GM23248 (cell line): ENCODE measurements at regions not wholly inside any gene's neighbourhood (a gene's known extent, or its start where the extent isn't known, plus 50 kb on each side); places are given as distances from the start of the nearest gene placed in this dataset.

Source experiments
- DNase-seq: peaks from one replicate; pipeline ENCODE4 v3.0.0-alpha.2; 2015
- H2AFZ ChIP-seq: fragments of 200-600 bp; sonication (generic); 2 replicates; pipeline ENCODE4 v1.6.1; 2016; ENCODE audit warnings: antibody characterized with exemption
- H3F3A ChIP-seq: fragments of 200-600 bp; sonication (generic); 2 replicates; pipeline ENCODE4 v1.6.1; 2016; ENCODE audit warnings: mild to moderate bottlenecking, antibody characterized with exemption, mixed run types; ENCODE audit not compliant: insufficient read depth
- H3K27ac ChIP-seq: fragments of 200-600 bp; sonication (generic); 2 replicates; pipeline ENCODE4 v1.5.1; 2016; ENCODE audit warnings: mild to moderate bottlenecking
- H3K27me3 ChIP-seq: fragments of 200-600 bp; sonication (generic); replicated peaks from 2 replicates; pipeline ENCODE4 v1.6.1; 2016; ENCODE audit warnings: mild to moderate bottlenecking; ENCODE audit not compliant: insufficient read depth
- H3K36me3 ChIP-seq: fragments of 200-600 bp; sonication (generic); 2 replicates; pipeline ENCODE4 v1.6.1; 2016; ENCODE audit warnings: low read depth, mild to moderate bottlenecking
- H3K4me1 ChIP-seq: fragments of 200-600 bp; sonication (generic); 2 replicates; pipeline ENCODE4 v1.6.1; 2016; ENCODE audit warnings: mild to moderate bottlenecking; ENCODE audit not compliant: insufficient read depth
- H3K4me2 ChIP-seq: fragments of 200-600 bp; sonication (generic); one replicate; pipeline ENCODE4 v1.6.1; 2016; ENCODE audit warnings: mild to moderate bottlenecking; ENCODE audit not compliant: unreplicated experiment
- H3K4me3 ChIP-seq: fragments of 200-600 bp; sonication (generic); 2 replicates; pipeline ENCODE4 v1.5.1; 2016; ENCODE audit warnings: mild to moderate bottlenecking
- H3K79me2 ChIP-seq: fragments of 200-600 bp; sonication (generic); 2 replicates; pipeline ENCODE4 v1.6.1; 2016; ENCODE audit warnings: mild to moderate bottlenecking; ENCODE audit not compliant: insufficient read depth
- H3K9ac ChIP-seq: fragments of 200-600 bp; sonication (generic); 2 replicates; pipeline ENCODE4 v1.6.1; 2016; ENCODE audit warnings: mild to moderate bottlenecking
- H3K9me2 ChIP-seq: fragments of 200-600 bp; sonication (generic); 2 replicates; pipeline ENCODE4 v1.6.1; 2016; ENCODE audit warnings: mixed run types, mild to moderate bottlenecking, moderate library complexity; ENCODE audit not compliant: insufficient read depth
- H3K9me3 ChIP-seq: fragments of 200-600 bp; sonication (generic); one replicate; pipeline ENCODE4 v1.6.1; 2017; ENCODE audit warnings: low read depth
- H4K20me1 ChIP-seq: fragments of 200-600 bp; sonication (generic); 2 replicates; pipeline ENCODE4 v1.6.0; 2016; ENCODE audit not compliant: insufficient read depth
- EZH2 ChIP-seq: fragments of 200-600 bp; sonication (generic); IDR thresholded peaks from 2 replicates; pipeline ENCODE4 v1.6.1; 2018; ENCODE audit warnings: antibody characterized with exemption, mild to moderate bottlenecking; ENCODE audit not compliant: insufficient read depth, poor library complexity, severe bottlenecking
- EZH2phosphoT487 ChIP-seq: fragments of 200-600 bp; sonication (generic); IDR thresholded peaks from 2 replicates; pipeline ENCODE4 v1.6.1; 2018; ENCODE audit warnings: antibody characterized with exemption, moderate library complexity, mild to moderate bottlenecking, low read depth; ENCODE audit not compliant: insufficient read depth
- WGBS, 2 experiments: methylation state at CpG; one replicate each; pipeline ENCODE4 v1.1.6; 2015 to 2017; ENCODE audit warnings: low lambda C conversion rate in 2 of 2, low coverage in 1 of 2; ENCODE audit errors: missing lambda C conversion rate in 2 of 2; 5-methylcytosine and 5-hydroxymethylcytosine counted together
- in situ Hi-C: fragments of 300-500 bp; cut with MboI; formaldehyde crosslinking; loops from 2 replicates; pipeline ENCODE4 v1.15.0; 2020

DNA sequence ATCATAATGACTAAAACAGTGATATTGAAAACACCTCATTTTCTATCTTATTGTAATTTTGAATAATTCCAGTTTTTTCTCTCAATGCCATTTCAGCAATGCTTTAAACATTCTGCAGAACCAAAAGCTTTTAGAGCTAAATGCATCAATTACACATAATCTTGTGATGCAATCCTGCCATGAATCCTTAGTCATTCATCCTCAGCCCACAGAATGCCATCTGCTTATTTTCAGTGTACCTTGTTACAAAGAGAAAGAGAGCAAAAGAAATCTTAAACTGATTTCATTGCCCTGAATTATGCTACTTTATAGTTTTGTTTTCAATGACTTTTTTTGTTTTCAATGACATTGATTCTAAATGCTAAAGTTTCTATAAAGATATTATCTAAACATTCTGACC is 1234.8 kb upstream of the C9orf72 start:
- in situ Hi-C loops, result no loop called here
- Histone ChIP-seq H3K4me3 (no peak overlapping the region), H2AFZ (no peak overlapping the region), H3F3A (no peaks in the 10 kb centered on the region), H3K9me2 (no peaks in the 10 kb centered on the region), H3K36me3 (no peaks in the 10 kb centered on the region), H3K9ac (no peak overlapping the region), H4K20me1 (no peaks in the 10 kb centered on the region), H3K79me2 (no peaks in the 10 kb centered on the region), H3K4me2 (no peak overlapping the region), H3K4me1 (no peaks in the 10 kb centered on the region), H3K9me3 (no peaks in the 10 kb centered on the region), H3K27ac (no peak overlapping the region), H3K27me3 (no peaks in the 10 kb centered on the region)
- no peak for TF ChIP-seq EZH2phosphoT487
- no peak for TF ChIP-seq EZH2
- DNase-seq, result no peak

DNA sequence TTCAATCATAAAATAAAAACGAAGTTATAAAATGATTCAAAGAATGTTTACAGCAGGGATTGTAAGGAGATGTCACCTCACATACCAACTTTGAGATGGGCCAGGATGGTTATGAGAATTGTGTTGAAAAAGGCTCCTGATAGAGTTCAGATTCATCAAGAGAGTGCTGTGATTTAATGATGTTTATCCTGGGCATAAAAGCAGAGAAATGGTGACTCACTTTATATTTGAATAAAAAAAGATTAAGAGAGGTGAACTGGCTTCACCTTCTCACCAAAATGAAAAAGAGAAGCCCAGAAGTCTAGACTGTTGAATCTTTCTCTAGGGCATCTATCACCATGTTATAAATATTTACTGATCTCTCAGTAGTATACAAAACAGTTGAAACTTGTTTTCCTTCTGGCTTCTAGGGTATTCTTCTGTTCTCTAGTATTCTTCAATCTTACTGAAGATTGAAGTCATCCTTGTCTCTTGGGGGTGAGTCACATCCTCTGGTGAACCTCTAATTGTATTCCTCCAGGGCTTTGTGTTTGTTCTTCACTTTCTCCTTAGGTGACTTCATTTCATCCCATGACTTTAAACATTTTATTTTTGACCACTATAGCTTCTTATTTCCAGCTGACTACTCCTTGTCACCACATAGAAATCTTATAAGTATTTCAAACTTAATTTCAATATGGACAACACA is 1237.3 kb upstream of the C9orf72 start:
- Histone ChIP-seq H3K4me1 (no peaks in the 10 kb centered on the region), H3K36me3 (no peaks in the 10 kb centered on the region), H2AFZ (no peak overlapping the region), H3F3A (no peaks in the 10 kb centered on the region), H3K9me2 (no peaks in the 10 kb centered on the region), H4K20me1 (no peaks in the 10 kb centered on the region), H3K4me2 (no peak overlapping the region), H3K79me2 (no peaks in the 10 kb centered on the region), H3K9me3 (no peaks in the 10 kb centered on the region), H3K4me3 (no peak overlapping the region), H3K9ac (no peak overlapping the region), H3K27me3 (no peaks in the 10 kb centered on the region), H3K27ac (no peak overlapping the region)
- in situ Hi-C loops, result no loop called here
- DNase-seq, result no peak
- WGBS, 2 experiments, result 0 to 2% methylated on average over 1 of the region's 1 CpG
- TF ChIP-seq EZH2 (no peak), EZH2phosphoT487 (no peak)

DNA sequence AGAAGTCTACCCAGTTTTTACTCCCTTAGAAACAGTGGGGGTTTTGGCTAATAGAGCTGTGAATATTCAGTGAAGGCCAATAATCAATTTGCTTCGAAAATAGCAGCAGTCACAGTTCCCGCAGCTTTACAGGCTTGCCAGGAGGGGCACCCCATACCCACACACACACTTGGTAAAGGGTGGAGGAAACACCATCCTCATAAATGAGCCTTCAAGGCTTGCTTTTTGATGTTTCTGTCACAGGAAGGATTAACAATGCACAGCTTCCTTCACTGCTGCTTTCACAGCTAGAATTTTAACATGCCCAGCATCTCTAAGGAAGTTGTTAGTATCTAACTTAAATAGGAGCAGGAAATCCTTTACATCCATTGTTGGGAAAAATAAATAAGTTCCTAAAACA is 1247.5 kb upstream of the C9orf72 start:
- no peak for DNase-seq
- 21 to 39% methylated on average over 2 of the region's 2 CpGs for WGBS, 2 experiments
- TF ChIP-seq EZH2, result no peak
- TF ChIP-seq EZH2phosphoT487, result no peak
- H3K9me3 ChIP-seq, result no peaks in the 10 kb centered on the region
- H3K36me3 ChIP-seq, result no peaks in the 10 kb centered on the region
- H2AFZ ChIP-seq, result no peak overlapping the region
- no peak overlapping the region for H3K4me3 ChIP-seq
- no peaks in the 10 kb centered on the region for H3K79me2 ChIP-seq
- no peak overlapping the region for H3K4me2 ChIP-seq
- H3F3A ChIP-seq, result no peaks in the 10 kb centered on the region
- in situ Hi-C loops, result no loop called here
- H3K4me1 ChIP-seq, result no peaks in the 10 kb centered on the region
- no peak overlapping the region for H3K27ac ChIP-seq
- no peaks in the 10 kb centered on the region for H3K27me3 ChIP-seq
- no peaks in the 10 kb centered on the region for H4K20me1 ChIP-seq
- no peak overlapping the region for H3K9ac ChIP-seq
- no peaks in the 10 kb centered on the region for H3K9me2 ChIP-seq

DNA sequence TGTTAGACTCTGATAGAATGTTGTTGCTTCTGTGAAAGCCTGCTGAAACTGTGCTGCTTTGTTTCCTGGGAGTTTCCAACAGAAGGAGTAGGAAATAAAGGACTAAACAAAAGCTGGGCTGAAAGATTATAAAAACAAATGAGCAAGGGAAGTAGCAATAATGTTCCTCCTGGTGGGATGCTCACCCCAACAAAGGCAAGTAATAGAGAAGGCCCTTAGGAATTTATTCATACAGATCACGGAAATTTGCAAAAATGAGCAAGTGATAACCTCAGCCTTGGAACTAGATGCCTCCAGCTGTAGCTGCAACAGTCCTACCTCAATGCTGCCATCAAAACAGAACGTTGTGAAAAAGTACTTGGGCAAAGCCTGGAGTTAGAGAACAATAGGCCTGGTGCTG is 1248.0 kb upstream of the C9orf72 start:
- Histone ChIP-seq H3K9me2 (no peaks in the 10 kb centered on the region), H3K9me3 (no peaks in the 10 kb centered on the region), H3K4me2 (no peak overlapping the region), H3K27ac (no peak overlapping the region), H3F3A (no peaks in the 10 kb centered on the region), H3K9ac (no peak overlapping the region), H3K4me1 (no peaks in the 10 kb centered on the region), H3K27me3 (no peaks in the 10 kb centered on the region), H3K36me3 (no peaks in the 10 kb centered on the region), H2AFZ (no peak overlapping the region), H4K20me1 (no peaks in the 10 kb centered on the region), H3K4me3 (no peak overlapping the region), H3K79me2 (no peaks in the 10 kb centered on the region)
- in situ Hi-C loops, result no loop called here
- DNase-seq, result no peak
- 4 to 6% methylated on average over 2 of the region's 2 CpGs for WGBS, 2 experiments
- TF ChIP-seq EZH2phosphoT487 (no peak), EZH2 (no peak)

DNA sequence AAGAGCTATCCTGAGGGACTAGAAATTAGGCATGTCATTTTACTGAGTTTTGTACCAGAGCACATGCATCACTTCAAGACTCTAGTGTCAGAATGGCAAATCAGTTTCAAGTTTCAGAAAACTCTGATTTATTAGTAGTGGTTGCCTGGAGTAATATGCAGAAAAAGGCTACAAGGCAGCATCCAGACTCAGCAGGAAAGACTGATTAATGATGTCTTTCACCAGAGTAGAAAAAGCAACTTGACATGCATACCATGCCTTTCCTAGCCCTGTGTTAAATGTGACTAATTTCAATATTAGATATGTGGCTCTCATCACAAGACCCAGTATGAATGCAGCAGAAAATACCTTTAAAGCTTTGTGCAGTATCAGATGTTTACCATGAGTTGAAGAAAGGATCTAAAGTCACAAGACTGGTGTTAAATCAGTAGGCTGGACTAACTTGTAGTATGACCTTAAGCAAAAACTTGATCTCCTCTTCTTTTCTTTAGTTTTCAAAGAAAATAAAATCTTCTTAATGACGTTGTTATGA is 1251.2 kb upstream of the C9orf72 start:
- in situ Hi-C loops, result no loop called here

More for the DNA sequence above, 1251.2 kb upstream of the C9orf72 start:
- WGBS, 2 experiments, result 12 to 18% methylated on average over 1 of the region's 1 CpG
- Histone ChIP-seq H2AFZ (no peak overlapping the region), H3K9ac (no peak overlapping the region), H3K9me3 (no peaks in the 10 kb centered on the region), H4K20me1 (no peaks in the 10 kb centered on the region), H3K27ac (no peak overlapping the region), H3K36me3 (no peaks in the 10 kb centered on the region), H3K9me2 (no peaks in the 10 kb centered on the region), H3K4me2 (no peak overlapping the region), H3K4me3 (no peak overlapping the region), H3K4me1 (no peaks in the 10 kb centered on the region), H3K27me3 (no peaks in the 10 kb centered on the region), H3F3A (no peaks in the 10 kb centered on the region), H3K79me2 (no peaks in the 10 kb centered on the region)
- TF ChIP-seq EZH2 (no peak), EZH2phosphoT487 (no peak)
- no peak for DNase-seq
